Anterior cingulate cortex (tissue), 58 donors: ENCODE measurements at regions not wholly inside any gene's neighbourhood (a gene's known extent, or its start where the extent isn't known, plus 50 kb on each side); places are given as distances from the start of the nearest gene placed in this dataset.
"Not testable (repeated sequence)": the region's sequence is repeated elsewhere in the genome, so short reads cannot be mapped to it uniquely, and the experiment has no call there.

Experiments used
- DNase-seq, 58 donors: peaks; one replicate each; lab custom pipeline; 2025; lab: John Stamatoyannopoulos, UW

- DNase-seq = no peak
Observed at GRCh38 chr5:101534491-101535110, 631.5 kb upstream of the ST8SIA4 start.

- no peak for DNase-seq
Observed at GRCh38 chr5:101532430-101532829, 629.3 kb upstream of the ST8SIA4 start.

GRCh38 chr5:101531026-101531425 lies 627.9 kb upstream of the ST8SIA4 start:
- no peak for DNase-seq

GRCh38 chr5:101529094-101529493 lies 626.0 kb upstream of the ST8SIA4 start:
- not testable (repeated sequence) for DNase-seq

- no peak for DNase-seq
Observed at GRCh38 chr5:101520417-101520816, 617.3 kb upstream of the ST8SIA4 start.

GRCh38 chr5:101517795-101518194 lies 614.7 kb upstream of the ST8SIA4 start:
- DNase-seq = no peak

- no peak for DNase-seq
Observed at GRCh38 chr5:101515721-101516120, 612.6 kb upstream of the ST8SIA4 start.

- peak in 1 of 58 donors; percentile 1 for DNase-seq
Observed at GRCh38 chr5:101505891-101506570, 602.9 kb upstream of the ST8SIA4 start.

- no peak for DNase-seq
Observed at GRCh38 chr5:101482931-101483330, 579.8 kb upstream of the ST8SIA4 start.

GRCh38 chr5:101473483-101473882 lies 570.4 kb upstream of the ST8SIA4 start:
- DNase-seq = no peak

- no peak for DNase-seq
Observed at GRCh38 chr5:101461455-101461854, 558.4 kb upstream of the ST8SIA4 start.

- no peak for DNase-seq
Observed at GRCh38 chr5:101458587-101458986, 555.5 kb upstream of the ST8SIA4 start.

GRCh38 chr5:101455851-101456250 lies 552.8 kb upstream of the ST8SIA4 start:
- DNase-seq = no peak

- no peak for DNase-seq
Observed at GRCh38 chr5:101455048-101455447, 552.0 kb upstream of the ST8SIA4 start.

- DNase-seq = not testable (repeated sequence)
Observed at GRCh38 chr5:101442281-101442680, 539.2 kb upstream of the ST8SIA4 start.

- no peak for DNase-seq
Observed at GRCh38 chr5:101440173-101440572, 537.1 kb upstream of the ST8SIA4 start.

- DNase-seq = no peak
Observed at GRCh38 chr5:101437351-101437750, 534.3 kb upstream of the ST8SIA4 start.

- DNase-seq = no peak
Observed at GRCh38 chr5:101435768-101436167, 532.7 kb upstream of the ST8SIA4 start.

GRCh38 chr5:101431201-101431600 lies 528.1 kb upstream of the ST8SIA4 start:
- no peak for DNase-seq

GRCh38 chr5:101430551-101430950 lies 527.5 kb upstream of the ST8SIA4 start:
- DNase-seq = no peak

GRCh38 chr5:101429241-101429640 lies 526.2 kb upstream of the ST8SIA4 start:
- DNase-seq = no peak

GRCh38 chr5:101425339-101425859 lies 522.3 kb upstream of the ST8SIA4 start:
- no peak for DNase-seq
